Keratinocyte (primary cell): ENCODE measurements at regions not wholly inside any gene's neighbourhood (a gene's known extent, or its start where the extent isn't known, plus 50 kb on each side); places are given as distances from the start of the nearest gene placed in this dataset.

ENCODE experiments used
- DNase-seq: peaks from one replicate; pipeline ENCODE4 v3.0.0-alpha.2; 2011; ENCODE audit warnings: low read depth, missing footprints, low spot score
- FAIRE-seq: peaks from 2 replicates; lab custom pipeline; 2011; peaks lifted over from hg19 to GRCh38; lab: Jason Lieb, UNC
- H2AFZ ChIP-seq: 2 replicates; pipeline ENCODE4 v1.6.0; 2012; ENCODE audit warnings: low read length, control low read depth, inconsistent platforms; ENCODE audit not compliant: control insufficient read depth
- H3K27ac ChIP-seq: 2 replicates; pipeline ENCODE4 v1.5.1; 2011; ENCODE audit warnings: low read length; ENCODE audit not compliant: control insufficient read depth, insufficient read depth
- H3K27me3 ChIP-seq: 3 replicates; pipeline ENCODE4 v1.6.0; 2011; ENCODE audit warnings: low read length; ENCODE audit not compliant: control insufficient read depth, insufficient read depth; ENCODE audit errors: extremely low read depth
- H3K36me3 ChIP-seq, 2 experiments: 2 replicates in 1 of 2; 3 replicates in 1 of 2; pipeline ENCODE4 v1.5.1; 2011; ENCODE audit warnings: low read length in 2 of 2, mild to moderate bottlenecking in 1 of 2; ENCODE audit not compliant: control insufficient read depth in 2 of 2, insufficient read depth in 2 of 2; ENCODE audit errors: extremely low read depth in 1 of 2
- H3K4me1 ChIP-seq: 3 replicates; pipeline ENCODE4 v1.5.1; 2011; ENCODE audit warnings: low read length; ENCODE audit not compliant: control insufficient read depth, insufficient read depth; ENCODE audit errors: extremely low read depth
- H3K4me2 ChIP-seq: 3 replicates; pipeline ENCODE4 v1.6.0; 2011; ENCODE audit warnings: low read depth, low read length; ENCODE audit not compliant: control insufficient read depth, insufficient read depth; ENCODE audit errors: extremely low read depth
- H3K4me3 ChIP-seq, 3 experiments: fragments of 200-600 bp in 1 of 3; sonication (generic) in 1 of 3; 2 replicates in 2 of 3; 3 replicates in 1 of 3; pipeline ENCODE4 v1.5.1; 2011 to 2016; ENCODE audit warnings: low read length in 3 of 3, mild to moderate bottlenecking in 3 of 3, control low read depth in 2 of 3, inconsistent platforms in 1 of 3, low read depth in 1 of 3, mixed read lengths in 1 of 3, mixed run types in 1 of 3, moderate library complexity in 1 of 3; ENCODE audit not compliant: control insufficient read depth in 2 of 3, insufficient read depth in 2 of 3; ENCODE audit errors: extremely low read depth in 1 of 3
- H3K79me2 ChIP-seq: 2 replicates; pipeline ENCODE4 v1.6.0; 2012; ENCODE audit warnings: low read length; ENCODE audit not compliant: control insufficient read depth, insufficient read depth
- H3K9ac ChIP-seq: 3 replicates; pipeline ENCODE4 v1.6.0; 2011; ENCODE audit warnings: low read length; ENCODE audit not compliant: control insufficient read depth, insufficient read depth; ENCODE audit errors: extremely low read depth
- H3K9me1 ChIP-seq: 3 replicates; pipeline ENCODE4 v1.6.0; 2011; ENCODE audit warnings: low read length; ENCODE audit not compliant: control insufficient read depth, insufficient read depth; ENCODE audit errors: extremely low read depth
- H3K9me3 ChIP-seq: 2 replicates; pipeline ENCODE4 v1.5.1; 2012; ENCODE audit warnings: low read depth, low read length; ENCODE audit not compliant: control insufficient read depth
- H4K20me1 ChIP-seq: 3 replicates; pipeline ENCODE4 v1.6.0; 2011; ENCODE audit warnings: low read length; ENCODE audit not compliant: control insufficient read depth, insufficient read depth; ENCODE audit errors: extremely low read depth
- EZH2 ChIP-seq: IDR thresholded peaks from one replicate; pipeline ENCODE4 v1.6.1; 2012; ENCODE audit warnings: inconsistent platforms, mild to moderate bottlenecking, low read length, moderate library complexity
- dilution Hi-C: fragments of 300-500 bp; cut with MboI; formaldehyde crosslinking; loops from one replicate; pipeline ENCODE4 v1.7.0; 2020; ENCODE audit warnings: low sequenced_read_pairs; ENCODE audit not compliant: extremely low pct_ligation_motif_present
- TF ChIP-seq, protein P1 (sequence below), 3 experiments: IDR thresholded peaks in 1 of 3; conservative IDR thresholded peaks in 1 of 3; optimal IDR thresholded peaks in 1 of 3; 2 replicates in 2 of 3; 3 replicates in 1 of 3; pipeline versions ENCODE3 to v1.5.1; 2011; ENCODE audit warnings: low read length in 3 of 3, mild to moderate bottlenecking in 3 of 3, moderate library complexity in 2 of 3, control low read depth in 1 of 3, inconsistent platforms in 1 of 3; ENCODE audit not compliant: insufficient read depth in 2 of 3; ENCODE audit errors: extremely low read depth in 1 of 3

- Histone ChIP-seq H3K9me1 (no peaks in the 10 kb centered on the region), H2AFZ (no peak overlapping the region), H3K9ac (no peak overlapping the region), H3K79me2 (no peaks in the 10 kb centered on the region), H3K4me3 (no peak overlapping the region), H3K27me3 (no peaks in the 10 kb centered on the region), H3K36me3 (no peaks in the 10 kb centered on the region), H4K20me1 (no peaks in the 10 kb centered on the region), H3K4me1 (no peaks in the 10 kb centered on the region), H3K9me3 (no peaks in the 10 kb centered on the region), H3K4me2 (no peak overlapping the region), H3K27ac (no peak overlapping the region)
- FAIRE-seq (no peak), DNase-seq (no peak)
- TF ChIP-seq, protein P1, sequence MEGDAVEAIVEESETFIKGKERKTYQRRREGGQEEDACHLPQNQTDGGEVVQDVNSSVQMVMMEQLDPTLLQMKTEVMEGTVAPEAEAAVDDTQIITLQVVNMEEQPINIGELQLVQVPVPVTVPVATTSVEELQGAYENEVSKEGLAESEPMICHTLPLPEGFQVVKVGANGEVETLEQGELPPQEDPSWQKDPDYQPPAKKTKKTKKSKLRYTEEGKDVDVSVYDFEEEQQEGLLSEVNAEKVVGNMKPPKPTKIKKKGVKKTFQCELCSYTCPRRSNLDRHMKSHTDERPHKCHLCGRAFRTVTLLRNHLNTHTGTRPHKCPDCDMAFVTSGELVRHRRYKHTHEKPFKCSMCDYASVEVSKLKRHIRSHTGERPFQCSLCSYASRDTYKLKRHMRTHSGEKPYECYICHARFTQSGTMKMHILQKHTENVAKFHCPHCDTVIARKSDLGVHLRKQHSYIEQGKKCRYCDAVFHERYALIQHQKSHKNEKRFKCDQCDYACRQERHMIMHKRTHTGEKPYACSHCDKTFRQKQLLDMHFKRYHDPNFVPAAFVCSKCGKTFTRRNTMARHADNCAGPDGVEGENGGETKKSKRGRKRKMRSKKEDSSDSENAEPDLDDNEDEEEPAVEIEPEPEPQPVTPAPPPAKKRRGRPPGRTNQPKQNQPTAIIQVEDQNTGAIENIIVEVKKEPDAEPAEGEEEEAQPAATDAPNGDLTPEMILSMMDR (optimal IDR thresholded peaks at IDR 0.05 in 1 of 3, IDR thresholded peaks at IDR 0.05 in 1 of 3, conservative IDR thresholded peaks at IDR 0.05 in 1 of 3; ENCODE audit: extremely low read depth in 1 of 3, insufficient read depth in 2 of 3, low read length in 3 of 3), result no peak
- TF ChIP-seq EZH2, result no peak
- dilution Hi-C loops, result no loop called here
Measured at GRCh38 chr2:156727867-156728266, 291.7 kb downstream of the GPD2 start.

DNA sequence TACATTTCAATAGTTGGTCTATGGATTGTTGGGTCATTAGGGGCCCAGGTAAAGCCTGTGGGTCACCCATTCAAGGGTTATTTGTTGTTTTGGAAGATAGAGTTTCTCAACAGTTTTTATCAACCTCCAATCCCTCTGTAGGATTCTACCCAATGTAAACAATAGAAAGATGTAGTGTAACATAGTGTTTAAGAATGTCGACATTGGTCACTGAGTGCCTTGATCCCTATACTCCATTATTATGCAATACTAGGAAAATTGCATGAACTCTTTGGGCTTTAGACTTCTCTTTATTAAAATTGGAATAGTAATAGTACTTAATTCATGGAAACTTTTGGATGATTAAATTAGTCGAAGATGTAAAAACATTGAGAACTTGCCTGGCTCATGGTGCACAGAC lies 292.1 kb downstream of the GPD2 start:
- Histone ChIP-seq H3K36me3 (no peaks in the 10 kb centered on the region), H2AFZ (no peak overlapping the region), H3K4me2 (no peak overlapping the region), H3K4me3 (no peak overlapping the region), H3K27me3 (no peaks in the 10 kb centered on the region), H3K27ac (no peak overlapping the region), H3K9me3 (no peaks in the 10 kb centered on the region), H3K4me1 (no peaks in the 10 kb centered on the region), H3K79me2 (no peaks in the 10 kb centered on the region), H4K20me1 (no peaks in the 10 kb centered on the region), H3K9ac (no peak overlapping the region), H3K9me1 (no peaks in the 10 kb centered on the region)
- FAIRE-seq (no peak), DNase-seq (no peak)
- TF ChIP-seq, protein P1 (optimal IDR thresholded peaks at IDR 0.05 in 1 of 3, IDR thresholded peaks at IDR 0.05 in 1 of 3, conservative IDR thresholded peaks at IDR 0.05 in 1 of 3; ENCODE audit: extremely low read depth in 1 of 3, insufficient read depth in 2 of 3, low read length in 3 of 3), result no peak
- no peak for TF ChIP-seq EZH2
- dilution Hi-C loops, result no loop called here
